22Rv1 (cell line): ENCODE measurements at regions not wholly inside any gene's neighbourhood (a gene's known extent, or its start where the extent isn't known, plus 50 kb on each side); places are given as distances from the start of the nearest gene placed in this dataset.

Experiments
- ZFX ChIP-seq: fragments of 450-650 bp; IDR thresholded peaks from 2 replicates; pipeline ENCODE4 v1.6.1; 2017; ENCODE audit warnings: antibody characterized with exemption, borderline replicate concordance
- TF ChIP-seq, protein P1 (sequence below): fragments of 450-650 bp; IDR thresholded peaks from 2 replicates; pipeline ENCODE4 v1.5.1; 2017; ENCODE audit warnings: mild to moderate bottlenecking

DNA sequence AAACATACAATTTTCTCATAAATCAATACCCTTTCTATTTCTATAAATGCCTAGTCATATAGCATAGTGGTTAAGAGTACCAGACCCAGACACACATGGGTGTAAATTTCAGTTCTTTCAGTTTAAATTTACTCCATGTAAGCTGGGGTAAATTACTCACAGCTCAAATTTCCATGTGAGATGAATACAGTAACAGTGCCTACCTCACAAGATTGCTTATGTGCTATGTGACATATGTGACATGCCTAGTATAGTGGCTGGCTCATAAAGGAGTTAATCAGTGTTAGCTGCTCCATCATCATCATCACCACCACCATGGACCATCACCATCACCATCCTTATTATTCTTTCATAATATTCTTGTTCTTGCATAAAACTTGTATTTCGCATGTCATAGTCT lies 61.6 kb upstream of the CD302 start:
- TF ChIP-seq, protein P1, sequence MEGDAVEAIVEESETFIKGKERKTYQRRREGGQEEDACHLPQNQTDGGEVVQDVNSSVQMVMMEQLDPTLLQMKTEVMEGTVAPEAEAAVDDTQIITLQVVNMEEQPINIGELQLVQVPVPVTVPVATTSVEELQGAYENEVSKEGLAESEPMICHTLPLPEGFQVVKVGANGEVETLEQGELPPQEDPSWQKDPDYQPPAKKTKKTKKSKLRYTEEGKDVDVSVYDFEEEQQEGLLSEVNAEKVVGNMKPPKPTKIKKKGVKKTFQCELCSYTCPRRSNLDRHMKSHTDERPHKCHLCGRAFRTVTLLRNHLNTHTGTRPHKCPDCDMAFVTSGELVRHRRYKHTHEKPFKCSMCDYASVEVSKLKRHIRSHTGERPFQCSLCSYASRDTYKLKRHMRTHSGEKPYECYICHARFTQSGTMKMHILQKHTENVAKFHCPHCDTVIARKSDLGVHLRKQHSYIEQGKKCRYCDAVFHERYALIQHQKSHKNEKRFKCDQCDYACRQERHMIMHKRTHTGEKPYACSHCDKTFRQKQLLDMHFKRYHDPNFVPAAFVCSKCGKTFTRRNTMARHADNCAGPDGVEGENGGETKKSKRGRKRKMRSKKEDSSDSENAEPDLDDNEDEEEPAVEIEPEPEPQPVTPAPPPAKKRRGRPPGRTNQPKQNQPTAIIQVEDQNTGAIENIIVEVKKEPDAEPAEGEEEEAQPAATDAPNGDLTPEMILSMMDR, result no peak
- TF ChIP-seq ZFX, result no peak
